ENCODE measurements at regions not wholly inside any gene's neighbourhood (a gene's known extent, or its start where the extent isn't known, plus 50 kb on each side); places are given as distances from the start of the nearest gene placed in this dataset.

- Histone ChIP-seq H3K27ac (ENCODE audit: insufficient read depth, low read length) (no peak overlapping the region), H2AFZ (ENCODE audit: low read length) (no peak overlapping the region), H3K4me1 (ENCODE audit: control insufficient read depth, extremely low read depth, insufficient read depth, low read length) (no peaks in the 10 kb centered on the region), H3K4me3 (replicated peaks in 1 of 4; ENCODE audit: control extremely low read depth in 1 of 4, insufficient read depth in 1 of 4, low read depth in 3 of 4, low read length in 4 of 4) (no peak overlapping the region), H3K79me2 (ENCODE audit: control insufficient read depth, insufficient read depth, low read length) (no peaks in the 10 kb centered on the region), H3K27me3 (ENCODE audit: control insufficient read depth, insufficient read depth, low read length) (no peaks in the 10 kb centered on the region), H3K9me3 (ENCODE audit: control insufficient read depth, insufficient read depth, low read depth, low read length) (no peaks in the 10 kb centered on the region), H3K9ac (ENCODE audit: insufficient read depth, low read length) (no peak overlapping the region), H3K36me3 (ENCODE audit: control insufficient read depth, insufficient read depth, low read length) (no peaks in the 10 kb centered on the region), H3K4me2 (ENCODE audit: extremely low read depth, insufficient read depth, low read length) (no peak overlapping the region), H4K20me1 (ENCODE audit: control insufficient read depth, extremely low read depth, insufficient read depth, low read length) (no peaks in the 10 kb centered on the region)
- no peak for TF ChIP-seq CTCF (conservative IDR thresholded peaks at IDR 0.05 in 1 of 2, IDR thresholded peaks at IDR 0.05 in 1 of 2; ENCODE audit: low read depth in 1 of 2, low read length in 2 of 2)
- no peak for TF ChIP-seq EZH2 (IDR thresholded peaks at IDR 0.05; ENCODE audit: low read length, missing control alignments)
- DNase-seq (ENCODE audit: low read depth in 2 of 2): no peak
Measured at GRCh38 chr14:34229140-34229539, 232.9 kb downstream of the SPTSSA start.

- no peaks in the 10 kb centered on the region for H3K79me2 ChIP-seq (ENCODE audit: control insufficient read depth, insufficient read depth, low read length)
- H3K4me1 ChIP-seq (ENCODE audit: control insufficient read depth, extremely low read depth, insufficient read depth, low read length): no peaks in the 10 kb centered on the region
- no peak overlapping the region for H3K4me3 ChIP-seq (replicated peaks in 1 of 4; ENCODE audit: control extremely low read depth in 1 of 4, insufficient read depth in 1 of 4, low read depth in 3 of 4, low read length in 4 of 4)
- no peak overlapping the region for H3K4me2 ChIP-seq (ENCODE audit: extremely low read depth, insufficient read depth, low read length)
- H2AFZ ChIP-seq (ENCODE audit: low read length): no peak overlapping the region
- TF ChIP-seq CTCF (conservative IDR thresholded peaks at IDR 0.05 in 1 of 2, IDR thresholded peaks at IDR 0.05 in 1 of 2; ENCODE audit: low read depth in 1 of 2, low read length in 2 of 2): no peak
- TF ChIP-seq EZH2 (IDR thresholded peaks at IDR 0.05; ENCODE audit: low read length, missing control alignments): no peak
- no peak overlapping the region for H3K9ac ChIP-seq (ENCODE audit: insufficient read depth, low read length)
- no peaks in the 10 kb centered on the region for H4K20me1 ChIP-seq (ENCODE audit: control insufficient read depth, extremely low read depth, insufficient read depth, low read length)
- no peaks in the 10 kb centered on the region for H3K9me3 ChIP-seq (ENCODE audit: control insufficient read depth, insufficient read depth, low read depth, low read length)
- no peaks in the 10 kb centered on the region for H3K36me3 ChIP-seq (ENCODE audit: control insufficient read depth, insufficient read depth, low read length)
- no peak overlapping the region for H3K27ac ChIP-seq (ENCODE audit: insufficient read depth, low read length)
- H3K27me3 ChIP-seq (ENCODE audit: control insufficient read depth, insufficient read depth, low read length): no peaks in the 10 kb centered on the region
- no peak for DNase-seq (ENCODE audit: low read depth in 2 of 2)
Measured at GRCh38 chr14:34228650-34228976, 233.4 kb downstream of the SPTSSA start.

GRCh38 chr14:34227834-34228649 lies 234.0 kb downstream of the SPTSSA start:
- no peaks in the 10 kb centered on the region for H3K79me2 ChIP-seq (ENCODE audit: control insufficient read depth, insufficient read depth, low read length)
- peak overlapping the region; percentile 26 for H2AFZ ChIP-seq (ENCODE audit: low read length)
- no peaks in the 10 kb centered on the region for H3K4me1 ChIP-seq (ENCODE audit: control insufficient read depth, extremely low read depth, insufficient read depth, low read length)
- H3K27me3 ChIP-seq (ENCODE audit: control insufficient read depth, insufficient read depth, low read length): no peaks in the 10 kb centered on the region
- no peak overlapping the region for H3K9ac ChIP-seq (ENCODE audit: insufficient read depth, low read length)
- TF ChIP-seq CTCF (conservative IDR thresholded peaks at IDR 0.05 in 1 of 2, IDR thresholded peaks at IDR 0.05 in 1 of 2; ENCODE audit: low read depth in 1 of 2, low read length in 2 of 2) (peak; percentile 69 to 77), EZH2 (IDR thresholded peaks at IDR 0.05; ENCODE audit: low read length, missing control alignments) (no peak)
- peak overlapping the region; percentile 44 for H3K4me2 ChIP-seq (ENCODE audit: extremely low read depth, insufficient read depth, low read length)
- H3K27ac ChIP-seq (ENCODE audit: insufficient read depth, low read length): no peak overlapping the region
- H3K4me3 ChIP-seq (replicated peaks in 1 of 4; ENCODE audit: control extremely low read depth in 1 of 4, insufficient read depth in 1 of 4, low read depth in 3 of 4, low read length in 4 of 4): no peak overlapping the region
- H3K36me3 ChIP-seq (ENCODE audit: control insufficient read depth, insufficient read depth, low read length): no peaks in the 10 kb centered on the region
- DNase-seq (ENCODE audit: low read depth in 2 of 2): peak; percentile 49 to 56
- no peaks in the 10 kb centered on the region for H4K20me1 ChIP-seq (ENCODE audit: control insufficient read depth, extremely low read depth, insufficient read depth, low read length)
- no peaks in the 10 kb centered on the region for H3K9me3 ChIP-seq (ENCODE audit: control insufficient read depth, insufficient read depth, low read depth, low read length)
